WTC11 (cell line): ENCODE measurements at regions not wholly inside any gene's neighbourhood (a gene's known extent, or its start where the extent isn't known, plus 50 kb on each side); places are given as distances from the start of the nearest gene placed in this dataset.

ENCODE experiments used
- ARID4B ChIP-seq: sonication (generic); formaldehyde crosslinking; IDR thresholded peaks from 2 replicates; pipeline ENCODE4 v1.8.0; 2023; ENCODE audit warnings: missing genetic modification reagents, mild to moderate bottlenecking, borderline replicate concordance
- HMGXB4 ChIP-seq: sonication (generic); formaldehyde crosslinking; IDR thresholded peaks from 2 replicates; pipeline ENCODE4 v1.8.1; 2023; ENCODE audit warnings: mild to moderate bottlenecking, moderate library complexity, missing genetic modification reagents
- PRDM15 ChIP-seq: sonication (generic); formaldehyde crosslinking; IDR thresholded peaks from 2 replicates; pipeline ENCODE4 v1.8.0; 2022; ENCODE audit warnings: missing genetic modification reagents
- PRRX2 ChIP-seq: fragments of 250-450 bp; sonication (Bioruptor Pico); IDR thresholded peaks from 2 replicates; pipeline ENCODE4 v1.8.0; 2021; ENCODE audit warnings: mild to moderate bottlenecking
- ZNF138 ChIP-seq: sonication (generic); formaldehyde crosslinking; conservative IDR thresholded peaks from 2 replicates; pipeline ENCODE4 v1.8.1; 2022; ENCODE audit warnings: mild to moderate bottlenecking, moderate library complexity, missing genetic modification reagents
- ZNF396 ChIP-seq: fragments of 250-450 bp; sonication (Bioruptor Pico); IDR thresholded peaks from 2 replicates; pipeline ENCODE4 v1.8.0; 2021; ENCODE audit warnings: mild to moderate bottlenecking, moderate library complexity, borderline replicate concordance
- ZSCAN18 ChIP-seq: fragments of 250-450 bp; sonication (Bioruptor Pico); IDR thresholded peaks from 2 replicates; pipeline ENCODE4 v2.1.2; 2022; ENCODE audit warnings: mild to moderate bottlenecking, moderate library complexity

- TF ChIP-seq PRDM15 (CRISPR knock-in tag) (no peak), HMGXB4 (CRISPR knock-in tag) (no peak), ZNF396 (CRISPR knock-in tag) (no peak), ZNF138 (CRISPR knock-in tag) (no peak), ZSCAN18 (no peak), PRRX2 (no peak), ARID4B (no peak)
- TF ChIP-seq, all 79 proteins: peak for 0
These were observed 52.9 kb upstream of the SLC35F4 start (continued) for GRCh38 chr14:57918791-57919190.
